ENCODE measurements at regions not wholly inside any gene's neighbourhood (a gene's known extent, or its start where the extent isn't known, plus 50 kb on each side); places are given as distances from the start of the nearest gene placed in this dataset.

- TF ChIP-seq CTCF (IDR thresholded peaks at IDR 0.05) (no peak), ZFX (IDR thresholded peaks at IDR 0.05; ENCODE audit: borderline replicate concordance) (no peak)
Measured at GRCh38 chr11:121802542-121802941, 313.5 kb downstream of the BLID start.

Measured in 22Rv1 (cell line).